Activated CD8-positive, alpha-beta memory T cell treated with anti-CD3 and anti-CD28 coated beads, Interleukin-2, amount 50 U/mL, for 48 hours (primary cell): ENCODE measurements at regions not wholly inside any gene's neighbourhood (a gene's known extent, or its start where the extent isn't known, plus 50 kb on each side); places are given as distances from the start of the nearest gene placed in this dataset.

ENCODE experiments used
- DNase-seq: peaks from one replicate; pipeline ENCODE4 v3.0.0-alpha.2; 2020

GRCh38 chr18:10035281-10035991 lies 121.6 kb downstream of the VAPA start:
- DNase-seq: no peak

DNA sequence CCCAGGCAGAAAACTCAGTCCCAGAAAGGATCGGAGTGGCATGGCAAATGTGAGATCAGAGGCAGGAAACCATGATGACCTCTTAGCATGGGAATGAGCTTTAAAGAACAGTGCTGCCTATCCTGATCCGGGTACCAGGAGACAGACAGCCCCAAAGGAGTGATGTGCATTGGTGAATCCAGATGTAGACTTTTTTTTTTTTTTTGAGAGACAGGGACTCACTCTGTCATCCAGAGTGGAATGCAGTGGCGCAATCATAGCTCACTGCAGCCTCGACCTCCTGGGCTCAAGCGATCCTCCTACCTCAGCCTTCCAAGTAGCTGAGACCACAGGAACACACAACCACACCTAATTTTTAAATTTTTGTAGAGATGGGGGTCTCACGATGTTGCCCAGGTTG lies 122.7 kb downstream of the VAPA start:
- no peak for DNase-seq

DNA sequence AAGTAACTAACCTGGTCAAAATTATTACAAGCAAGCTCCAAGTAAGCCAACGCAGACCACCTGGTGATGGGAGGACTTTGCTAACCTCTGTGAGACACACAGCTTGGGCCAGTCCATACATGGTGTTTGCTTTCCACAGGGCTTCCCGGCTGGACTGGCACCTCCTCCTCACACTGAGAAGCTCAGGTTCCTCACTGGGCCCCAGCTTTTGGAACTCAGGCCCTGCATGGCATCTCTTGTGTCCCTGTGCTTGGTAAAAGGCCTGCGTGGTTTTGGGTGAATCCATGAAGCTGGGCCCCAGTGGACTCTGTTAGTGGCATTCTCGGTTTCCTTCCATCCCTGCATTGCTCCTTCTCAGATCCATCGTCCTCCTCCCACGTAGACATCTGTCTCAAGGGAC lies 123.4 kb downstream of the VAPA start:
- no peak for DNase-seq

GRCh38 chr18:10038268-10038667 lies 124.5 kb downstream of the VAPA start:
- no peak for DNase-seq

DNA sequence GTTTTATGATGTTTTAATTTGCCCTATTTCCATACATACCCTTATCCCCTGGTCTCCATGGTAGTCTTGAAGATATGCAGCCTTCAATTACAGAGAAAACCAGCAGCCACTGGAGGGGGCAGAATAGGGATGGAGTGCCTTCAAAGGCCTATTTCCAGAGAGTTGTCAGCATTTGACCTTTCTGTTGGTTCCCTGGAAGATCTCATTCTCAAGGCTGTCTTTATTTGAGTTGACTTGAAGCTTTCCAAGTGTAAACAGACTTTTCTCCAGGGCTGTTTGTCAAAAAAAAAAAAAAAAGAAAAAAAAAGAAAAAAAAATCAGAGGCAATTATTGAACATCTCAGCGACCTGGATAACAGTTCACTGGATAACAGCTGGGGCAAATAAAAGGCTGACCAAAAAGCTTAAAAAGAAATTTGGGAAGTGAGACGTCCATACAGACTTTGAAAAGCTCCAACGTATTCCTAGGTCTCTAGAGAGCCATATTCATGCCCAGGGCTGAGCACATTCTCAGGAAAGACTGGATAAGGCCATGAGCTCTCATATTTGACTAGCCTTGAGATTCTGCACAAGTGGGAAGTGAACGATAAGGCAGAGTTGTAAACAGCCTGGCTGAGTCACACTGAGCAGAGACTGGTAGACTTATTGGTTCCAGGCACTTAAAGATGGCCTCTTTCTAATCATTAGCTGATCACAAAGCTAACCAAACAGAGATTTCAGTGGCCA lies 126.6 kb downstream of the VAPA start:
- no peak for DNase-seq

DNA sequence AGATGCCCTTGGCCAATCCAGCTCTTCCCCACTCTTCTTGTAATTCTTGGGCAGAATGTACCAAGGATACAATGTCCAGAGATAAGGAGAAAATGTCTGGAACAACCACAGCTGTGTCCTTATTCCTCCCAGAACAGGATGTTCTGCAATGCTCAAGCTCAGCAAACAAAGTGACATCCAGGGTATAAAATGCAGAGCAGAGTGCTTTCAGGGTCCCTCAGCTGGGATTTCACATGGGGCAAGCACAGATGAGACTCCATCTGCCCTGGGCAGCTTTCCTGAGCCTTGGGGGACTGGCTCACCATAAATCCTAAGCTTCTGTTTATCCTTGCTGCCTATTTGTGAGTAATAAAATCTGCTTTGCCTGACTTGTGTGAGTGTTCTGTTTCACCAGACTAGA lies 127.4 kb downstream of the VAPA start:
- DNase-seq: no peak

GRCh38 chr18:10042492-10042891 lies 128.7 kb downstream of the VAPA start:
- no peak for DNase-seq

GRCh38 chr18:10044054-10044453 lies 130.2 kb downstream of the VAPA start:
- DNase-seq: no peak

GRCh38 chr18:10045296-10045891 lies 131.6 kb downstream of the VAPA start:
- DNase-seq: no peak

DNA sequence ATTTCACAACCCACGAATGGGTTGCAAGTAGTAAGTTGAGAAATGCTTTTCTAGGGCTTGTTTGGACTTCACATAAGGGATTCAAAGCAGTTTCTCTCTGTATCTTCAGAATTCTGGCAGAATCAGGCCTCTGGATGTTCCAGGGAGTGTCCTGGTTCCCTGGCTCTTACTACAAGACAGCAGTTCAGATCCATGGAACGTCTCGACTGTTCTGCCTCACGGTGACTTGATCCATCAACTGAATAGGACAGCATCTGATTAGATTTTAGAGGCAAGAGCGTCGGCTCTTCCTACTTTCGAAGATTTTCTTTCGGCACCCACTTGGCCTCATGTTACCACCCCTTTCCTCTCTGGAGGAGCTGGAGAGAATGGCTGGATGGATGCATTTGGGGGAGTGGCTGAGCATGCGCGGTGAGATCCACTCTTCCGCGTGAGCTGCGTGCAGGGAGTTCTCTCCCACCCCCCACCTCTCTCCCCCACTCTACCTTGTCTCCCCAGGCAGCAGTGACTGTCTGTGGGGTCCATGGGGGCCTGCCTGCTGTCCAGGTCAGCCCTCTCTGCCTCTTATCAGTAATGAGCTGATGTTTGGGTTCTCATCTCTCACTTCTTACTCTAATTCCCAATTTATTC lies 132.5 kb downstream of the VAPA start:
- DNase-seq: no peak

- DNase-seq: no peak
These were observed 133.4 kb downstream of the VAPA start for GRCh38 chr18:10047237-10047636.

- no peak for DNase-seq
These were observed 135.9 kb downstream of the VAPA start for GRCh38 chr18:10049747-10050146.

- no peak for DNase-seq
These were observed 137.1 kb downstream of the VAPA start for GRCh38 chr18:10050956-10051355.

DNA sequence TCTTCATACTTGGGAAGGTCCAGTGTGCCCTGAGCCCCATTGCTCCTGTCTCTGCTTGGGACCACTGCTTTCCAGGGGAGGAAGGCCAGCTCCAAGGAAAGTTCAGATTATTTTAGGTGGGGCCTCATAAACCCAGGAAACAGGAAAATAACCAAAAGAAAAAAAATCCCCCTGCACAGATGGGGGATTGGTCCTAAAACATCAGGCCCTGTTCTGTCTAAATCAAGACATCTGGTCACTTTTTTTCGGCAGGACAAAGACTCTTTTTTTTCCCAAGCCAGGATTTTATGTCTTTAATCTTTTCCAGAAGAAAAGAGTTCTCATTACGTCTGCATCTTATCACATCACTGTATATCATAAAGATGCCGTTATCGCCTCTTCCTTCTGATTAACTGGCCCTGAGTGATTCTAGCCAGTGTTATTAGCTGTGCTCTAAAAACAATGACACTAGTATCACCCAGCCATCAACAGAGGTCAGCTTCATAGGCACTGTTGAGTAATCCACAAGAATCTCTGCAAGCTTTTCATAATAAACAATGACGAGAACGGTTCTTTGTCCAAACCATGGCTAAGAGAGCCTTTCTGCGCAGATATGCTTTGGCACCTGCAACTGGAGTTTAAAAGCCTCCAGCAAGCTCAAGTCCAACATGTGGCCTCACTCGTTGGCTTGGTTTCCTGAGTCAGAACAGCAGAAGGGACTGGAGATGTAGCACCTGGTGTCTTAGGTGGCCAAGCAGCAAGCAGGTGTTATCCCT lies 138.2 kb downstream of the VAPA start:
- DNase-seq: no peak

GRCh38 chr18:10052871-10053270 lies 139.1 kb downstream of the VAPA start:
- DNase-seq: no peak

- no peak for DNase-seq
These were observed 140.0 kb downstream of the VAPA start for GRCh38 chr18:10053861-10054260.

- no peak for DNase-seq
These were observed 140.6 kb downstream of the VAPA start for GRCh38 chr18:10054366-10054765.

DNA sequence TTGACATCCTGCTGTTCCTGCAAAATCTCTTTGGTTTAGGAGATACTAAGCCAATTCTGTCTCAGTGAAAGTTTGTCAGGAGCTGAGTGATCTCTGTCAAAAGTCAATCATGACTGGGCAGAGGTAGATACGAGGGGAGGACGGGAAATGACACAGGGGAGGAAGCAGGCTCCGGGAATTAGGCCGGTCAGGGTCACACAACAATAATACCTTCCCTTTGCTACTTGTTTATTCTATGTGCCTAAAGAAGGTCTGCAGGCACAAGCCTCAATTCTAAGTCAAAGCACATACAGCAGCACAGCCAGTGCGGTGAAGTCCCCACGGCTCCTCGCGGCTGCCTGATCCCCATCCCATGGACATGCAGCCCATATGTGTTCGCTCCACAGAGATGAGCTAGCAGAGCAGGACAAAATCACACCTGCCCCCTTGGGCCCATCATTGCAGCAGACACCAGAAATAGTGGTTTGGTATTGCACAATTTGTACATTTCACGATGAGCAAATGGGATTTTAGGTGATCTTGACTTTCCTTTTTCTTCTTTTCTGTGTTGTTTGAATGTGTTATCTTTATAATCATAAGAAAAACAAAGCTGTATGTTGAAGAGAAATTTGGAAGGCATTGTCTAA lies 141.4 kb downstream of the VAPA start:
- no peak for DNase-seq

GRCh38 chr18:10056506-10056905 lies 142.7 kb downstream of the VAPA start:
- no peak for DNase-seq

DNA sequence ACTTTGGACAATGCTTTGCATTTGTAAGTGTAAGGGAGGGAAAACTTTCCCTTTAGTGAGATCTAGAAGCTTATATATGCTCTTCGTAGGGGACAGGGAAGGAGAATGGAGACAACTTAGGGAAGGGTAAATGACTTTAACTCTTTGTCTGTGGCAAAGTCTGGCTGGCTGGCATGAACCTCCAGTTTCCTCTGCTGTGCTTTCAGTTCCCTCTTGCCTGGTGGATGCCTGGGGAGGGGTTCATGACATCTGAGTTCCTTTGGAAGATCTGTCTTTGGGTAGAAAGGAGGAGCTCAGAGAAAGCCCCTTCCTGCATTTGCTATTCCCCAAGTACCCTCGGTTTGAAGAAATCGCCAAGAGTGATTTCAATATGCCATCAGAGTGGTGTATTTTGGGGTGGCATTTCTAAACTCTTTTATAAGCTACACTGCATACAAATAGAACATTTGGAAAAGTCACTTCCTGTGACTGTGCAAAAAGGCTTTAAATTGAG lies 143.6 kb downstream of the VAPA start:
- DNase-seq: no peak

DNA sequence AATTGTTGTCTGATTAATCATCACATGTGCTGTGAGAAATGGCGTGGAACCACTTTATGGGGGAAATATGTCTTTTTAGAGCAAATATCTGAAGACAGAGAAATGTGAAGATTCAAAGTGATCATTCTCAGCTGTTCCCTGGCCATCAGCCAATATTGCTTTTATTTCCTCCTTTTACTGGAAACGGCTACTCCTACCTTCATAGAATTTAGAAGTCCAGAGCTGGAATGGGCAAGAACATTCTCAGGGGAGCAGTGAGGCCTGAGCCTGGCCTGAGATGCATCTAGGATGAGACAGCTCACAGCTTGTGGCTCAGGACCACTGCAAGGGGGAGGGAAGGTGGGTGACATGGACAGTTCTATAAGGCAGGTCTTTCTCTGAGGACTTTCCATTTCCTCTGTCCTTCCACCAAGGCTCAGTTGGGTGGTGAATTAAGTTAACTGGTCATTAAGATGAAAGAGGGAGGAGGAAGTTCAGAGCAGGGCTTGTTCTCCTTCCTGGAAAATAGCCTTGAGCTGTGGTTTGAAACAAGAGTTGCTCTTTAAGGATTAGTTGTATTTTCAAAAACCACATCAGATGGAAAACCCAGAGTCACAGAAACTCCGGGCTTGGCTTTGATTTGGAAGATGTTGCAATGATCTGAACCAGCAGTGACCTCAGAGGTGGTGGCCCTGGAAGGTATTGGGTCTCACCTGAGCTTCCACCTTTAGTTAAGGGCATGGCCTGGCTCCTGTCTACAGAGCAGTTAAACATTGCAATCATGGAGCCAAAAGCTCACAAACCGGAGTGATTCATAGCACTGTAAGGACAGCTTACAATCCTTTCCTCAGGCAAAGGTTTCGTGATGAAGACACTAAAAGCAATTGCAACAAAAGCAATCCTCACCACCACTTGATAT lies 144.3 kb downstream of the VAPA start:
- no peak for DNase-seq
